ENCODE measurements at regions not wholly inside any gene's neighbourhood (a gene's known extent, or its start where the extent isn't known, plus 50 kb on each side); places are given as distances from the start of the nearest gene placed in this dataset.

- TF ChIP-seq CTCF (IDR thresholded peaks at IDR 0.05) (no peak), POLR2A (IDR thresholded peaks at IDR 0.05) (no peak), POLR2AphosphoS5 (IDR thresholded peaks at IDR 0.05) (no peak), EP300 (IDR thresholded peaks at IDR 0.05) (no peak)
Observed at GRCh38 chr6:44737341-44737740, 349.8 kb downstream of the CDC5L start.

Measured in suprapubic skin (tissue), 4 donors.